ENCODE measurements at regions not wholly inside any gene's neighbourhood (a gene's known extent, or its start where the extent isn't known, plus 50 kb on each side); places are given as distances from the start of the nearest gene placed in this dataset.

- no peak for TF ChIP-seq CTCF (IDR thresholded peaks at IDR 0.05)
- intact Hi-C loops (cut with DNase I): no loop called here
- peaks cover 14 to 36% of the 10 kb centered on the region in 2 donors for H3K4me1 ChIP-seq
- no peaks in the 10 kb centered on the region for H3K36me3 ChIP-seq
- DNase-seq: no peak
- peak overlapping the region in 1 of 2 donors; percentile 33 for H3K27ac ChIP-seq
- H3K9me3 ChIP-seq: peaks cover 0 to 4% of the 10 kb centered on the region in 2 donors
- no peaks in the 10 kb centered on the region for H3K27me3 ChIP-seq
- no peak for ATAC-seq
- no peak overlapping the region for H3K4me3 ChIP-seq
These were observed 126.0 kb upstream of the TMEM170B start for GRCh38 chr6:11411593-11411992.

- no peaks in the 10 kb centered on the region for H3K9me3 ChIP-seq
- TF ChIP-seq CTCF (IDR thresholded peaks at IDR 0.05): no peak
- no peak for DNase-seq
- H3K36me3 ChIP-seq: no peaks in the 10 kb centered on the region
- intact Hi-C loops (cut with DNase I): no loop called here
- H3K4me3 ChIP-seq: no peak overlapping the region
- H3K27me3 ChIP-seq: no peaks in the 10 kb centered on the region
- no peak for ATAC-seq
- H3K4me1 ChIP-seq: peaks cover 14 to 36% of the 10 kb centered on the region in 2 donors
- no peak overlapping the region for H3K27ac ChIP-seq
These were observed 126.8 kb upstream of the TMEM170B start for GRCh38 chr6:11410539-11411307.

- H3K27ac ChIP-seq: no peak overlapping the region
- H3K4me3 ChIP-seq: no peak overlapping the region
- intact Hi-C loops (cut with DNase I): no loop called here
- H3K9me3 ChIP-seq: no peaks in the 10 kb centered on the region
- DNase-seq (no peak), ATAC-seq (no peak)
- H3K27me3 ChIP-seq: no peaks in the 10 kb centered on the region
- no peaks in the 10 kb centered on the region for H3K36me3 ChIP-seq
- no peak for TF ChIP-seq CTCF (IDR thresholded peaks at IDR 0.05)
- peaks cover 8 to 38% of the 10 kb centered on the region in 2 donors for H3K4me1 ChIP-seq
These were observed 128.2 kb upstream of the TMEM170B start for GRCh38 chr6:11409371-11409770.

- ATAC-seq: peak; percentile 79
- no peak for TF ChIP-seq CTCF (IDR thresholded peaks at IDR 0.05)
These were observed 130.1 kb upstream of the TMEM170B start for GRCh38 chr6:11407414-11407813.

GRCh38 chr6:11404838-11405237, 132.7 kb upstream of the TMEM170B start:
- no peak for TF ChIP-seq CTCF (IDR thresholded peaks at IDR 0.05)
- peak; percentile 31 for ATAC-seq
- Histone ChIP-seq H3K36me3 (no peaks in the 10 kb centered on the region), H3K4me3 (no peak overlapping the region), H3K27me3 (no peaks in the 10 kb centered on the region), H3K4me1 (peaks cover 0 to 20% of the 10 kb centered on the region in 2 donors), H3K9me3 (no peaks in the 10 kb centered on the region), H3K27ac (peak overlapping the region in 1 of 2 donors; percentile 14)
- intact Hi-C loops (cut with DNase I): no loop called here
- DNase-seq: no peak

More at GRCh38 chr6:11407414-11407813, 130.1 kb upstream of the TMEM170B start:
- no peaks in the 10 kb centered on the region for H3K36me3 ChIP-seq
- H3K4me3 ChIP-seq: no peak overlapping the region
- intact Hi-C loops (cut with DNase I): no loop called here
- H3K27me3 ChIP-seq: no peaks in the 10 kb centered on the region
- H3K9me3 ChIP-seq: no peaks in the 10 kb centered on the region
- peak overlapping the region in 1 of 2 donors; percentile 15 for H3K27ac ChIP-seq
- peak in 1 of 4 donors; percentile 32 for DNase-seq
- H3K4me1 ChIP-seq: peaks cover 5 to 30% of the 10 kb centered on the region in 2 donors
